ENCODE measurements at regions not wholly inside any gene's neighbourhood (a gene's known extent, or its start where the extent isn't known, plus 50 kb on each side); places are given as distances from the start of the nearest gene placed in this dataset.

GRCh38 chr10:31620226-31621151 is 301.5 kb downstream of the ZEB1 start:
- no peak overlapping the region for H3K4me3 ChIP-seq
- peak; percentile 80 to 81 for DNase-seq
- H3K9me3 ChIP-seq: no peaks in the 10 kb centered on the region
- peak in 1 of 2 experiments; percentile 13 for TF ChIP-seq CTCF (IDR thresholded peaks at IDR 0.05)
- H3K36me3 ChIP-seq: no peaks in the 10 kb centered on the region
- no peaks in the 10 kb centered on the region for H3K27me3 ChIP-seq
- intact Hi-C loops (cut with DNase I; ENCODE audit: low total_unique reads): no loop called here
- peaks cover 0 to 52% (median 29%) of the 10 kb centered on the region in 4 donors for H3K4me1 ChIP-seq
- H3K27ac ChIP-seq: peak overlapping the region in 1 of 2 donors; percentile 4

GRCh38 chr10:31619531-31620061 is 300.6 kb downstream of the ZEB1 start:
- Histone ChIP-seq H3K27ac (peak overlapping the region in 1 of 2 donors; percentile 14), H3K36me3 (no peaks in the 10 kb centered on the region), H3K9me3 (no peaks in the 10 kb centered on the region), H3K27me3 (no peaks in the 10 kb centered on the region), H3K4me1 (peaks cover 0 to 52% (median 29%) of the 10 kb centered on the region in 4 donors), H3K4me3 (no peak overlapping the region)
- intact Hi-C loops (cut with DNase I; ENCODE audit: low total_unique reads): no loop called here
- peak in 1 of 2 donors; percentile 41 for DNase-seq
- no peak for TF ChIP-seq CTCF (IDR thresholded peaks at IDR 0.05)

- Histone ChIP-seq H3K27ac (peak overlapping the region; percentile 14 to 25), H3K9me3 (no peaks in the 10 kb centered on the region), H3K27me3 (no peaks in the 10 kb centered on the region), H3K4me3 (no peak overlapping the region), H3K4me1 (peaks cover 0 to 44% (median 27%) of the 10 kb centered on the region in 4 donors), H3K36me3 (no peaks in the 10 kb centered on the region)
- TF ChIP-seq CTCF (IDR thresholded peaks at IDR 0.05): no peak
- peak; percentile 55 to 81 for DNase-seq
- intact Hi-C loops (cut with DNase I; ENCODE audit: low total_unique reads): no loop called here
Measured at GRCh38 chr10:31618541-31619291, 299.7 kb downstream of the ZEB1 start.

- Histone ChIP-seq H3K9me3 (no peaks in the 10 kb centered on the region), H3K27ac (no peak overlapping the region), H3K4me3 (no peak overlapping the region), H3K27me3 (no peaks in the 10 kb centered on the region), H3K36me3 (no peaks in the 10 kb centered on the region), H3K4me1 (peaks cover 0 to 35% (median 20%) of the 10 kb centered on the region in 4 donors)
- intact Hi-C loops (cut with DNase I; ENCODE audit: low total_unique reads): no loop called here
- no peak for TF ChIP-seq CTCF (IDR thresholded peaks at IDR 0.05)
- no peak for DNase-seq
Measured at GRCh38 chr10:31617757-31618156, 298.7 kb downstream of the ZEB1 start.

- no peaks in the 10 kb centered on the region for H3K36me3 ChIP-seq
- H3K4me1 ChIP-seq: peaks cover 0 to 31% (median 19%) of the 10 kb centered on the region in 4 donors
- intact Hi-C loops (cut with DNase I; ENCODE audit: low total_unique reads): no loop called here
- H3K27me3 ChIP-seq: no peaks in the 10 kb centered on the region
- H3K4me3 ChIP-seq: no peak overlapping the region
- no peak for DNase-seq
- no peak for TF ChIP-seq CTCF (IDR thresholded peaks at IDR 0.05)
- H3K27ac ChIP-seq: no peak overlapping the region
- H3K9me3 ChIP-seq: no peaks in the 10 kb centered on the region
Measured at GRCh38 chr10:31617133-31617532, 298.1 kb downstream of the ZEB1 start.

Data from tibial artery (tissue), 4 donors.